HG02973 (cell line): ENCODE measurements at regions not wholly inside any gene's neighbourhood (a gene's known extent, or its start where the extent isn't known, plus 50 kb on each side); places are given as distances from the start of the nearest gene placed in this dataset.

ENCODE experiments used
- ATAC-seq: cut with Tn5 transposase; IDR thresholded peaks from one replicate; pipeline ENCODE4 v1.9.1; 2021; ENCODE audit warnings: moderate library complexity; ENCODE audit not compliant: unreplicated experiment

DNA sequence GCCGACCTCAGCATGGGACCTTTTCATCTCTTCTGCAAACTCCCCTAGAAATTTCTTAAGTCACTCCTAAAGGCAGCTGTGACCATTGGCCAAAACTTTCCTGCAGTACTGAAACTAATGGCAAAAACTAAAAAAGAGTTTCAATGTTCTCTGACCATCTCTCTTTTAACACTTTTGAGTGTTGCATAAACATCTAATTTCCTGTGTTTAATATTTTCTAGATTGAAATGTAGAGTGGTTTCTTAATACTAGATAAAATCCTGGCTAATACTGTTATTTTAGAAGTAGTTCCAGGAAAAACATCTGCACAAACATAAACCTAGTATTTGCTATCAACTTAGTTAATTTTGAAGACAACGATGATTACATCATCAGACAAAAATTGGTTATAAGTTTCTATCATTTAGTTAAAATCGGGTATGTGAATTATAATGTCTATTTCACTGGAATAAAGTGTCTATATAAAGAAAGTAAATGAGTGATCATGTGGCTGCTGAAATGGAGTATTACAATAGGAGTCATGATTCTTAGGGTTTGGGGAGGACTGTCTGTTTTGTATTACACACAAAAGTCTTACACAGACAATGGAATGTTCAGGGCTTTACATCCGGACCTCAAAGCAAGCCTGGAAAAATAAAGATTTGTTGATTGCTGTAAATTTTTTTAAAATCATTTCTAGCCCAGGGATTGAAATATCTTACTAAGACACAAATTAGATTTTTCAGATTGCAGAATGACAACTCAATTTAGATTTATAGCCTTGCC is 1323.4 kb downstream of the C4orf33 start:
- no peak for ATAC-seq

GRCh38 chr4:130422261-130422660 is 1326.3 kb downstream of the C4orf33 start:
- ATAC-seq, result no peak

DNA sequence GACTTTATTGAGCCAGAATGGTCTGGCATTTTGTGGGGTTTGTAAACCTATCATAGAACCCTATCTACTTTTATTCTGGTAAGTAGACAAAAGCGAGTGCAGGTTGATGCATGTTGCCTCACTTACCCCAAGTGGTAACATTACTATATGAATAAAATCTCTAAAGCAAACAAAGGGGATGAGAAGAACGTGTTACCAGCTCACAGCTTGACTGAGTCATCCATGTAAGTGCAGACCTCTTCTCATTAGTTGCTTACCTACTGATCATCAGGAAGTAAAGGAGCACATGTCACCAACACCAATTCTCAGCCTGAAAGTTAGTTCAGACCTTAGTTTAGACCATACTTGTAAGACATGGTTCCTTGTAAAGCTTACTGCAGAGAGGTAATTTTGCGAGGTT is 1328.3 kb downstream of the C4orf33 start:
- ATAC-seq, result no peak

DNA sequence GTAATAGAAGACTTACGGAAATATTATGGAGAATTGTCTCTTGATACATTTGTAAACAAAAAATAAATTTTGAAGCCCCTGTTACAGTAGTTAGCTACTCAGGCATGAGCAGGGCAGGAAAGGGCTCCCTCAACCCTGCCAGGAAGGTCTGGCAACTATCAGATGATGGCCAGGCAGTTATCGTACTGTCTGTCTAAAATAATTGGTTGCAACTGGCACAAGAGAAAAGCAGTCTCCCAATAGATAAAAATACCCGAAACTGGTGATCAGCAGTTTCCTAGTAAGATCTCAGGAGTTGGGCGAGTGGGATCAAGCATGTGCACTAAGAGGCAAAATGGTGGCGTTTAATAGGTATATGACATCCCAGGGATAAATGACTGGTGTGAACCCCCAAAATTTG is 1336.3 kb downstream of the C4orf33 start:
- no peak for ATAC-seq

DNA sequence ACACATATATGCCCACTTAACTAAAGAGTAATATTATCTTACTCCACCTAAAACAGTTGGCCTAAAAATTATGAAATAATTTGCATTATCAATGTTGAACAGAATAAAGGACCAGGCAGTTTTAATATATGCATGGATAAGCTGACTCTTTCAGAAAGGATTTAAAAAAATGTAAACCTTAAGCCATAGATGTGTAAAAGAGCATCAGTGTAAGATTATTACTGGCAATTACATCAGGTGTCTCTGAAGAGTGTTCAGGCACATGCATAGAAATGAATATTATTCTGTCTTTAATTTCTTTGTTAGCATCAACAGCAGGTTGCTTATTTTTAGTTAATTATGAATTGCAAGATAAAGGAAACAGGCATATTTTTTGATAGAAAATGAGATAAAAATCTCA is 1353.8 kb downstream of the C4orf33 start:
- no peak for ATAC-seq

DNA sequence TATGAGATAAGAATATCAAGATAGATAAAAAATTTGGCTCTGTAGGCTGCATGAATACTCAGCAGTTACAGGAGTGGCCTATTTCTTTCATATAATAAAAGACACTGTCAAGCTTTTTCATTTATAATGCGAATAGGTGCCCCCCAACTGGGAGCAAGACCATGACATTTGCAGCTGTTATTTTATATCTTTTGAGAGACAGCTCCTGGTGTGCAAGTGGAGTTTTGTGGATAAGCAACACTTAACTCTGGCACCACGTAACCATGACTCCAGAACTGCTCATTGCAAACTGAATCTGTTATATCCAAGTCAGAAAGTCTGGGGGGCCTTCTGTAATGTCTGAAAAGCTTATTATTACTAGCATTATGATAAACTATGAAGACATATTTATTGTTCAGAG is 1372.4 kb downstream of the C4orf33 start:
- no peak for ATAC-seq

- no peak for ATAC-seq
These were observed 1382.5 kb downstream of the C4orf33 start for GRCh38 chr4:130478406-130478805.

DNA sequence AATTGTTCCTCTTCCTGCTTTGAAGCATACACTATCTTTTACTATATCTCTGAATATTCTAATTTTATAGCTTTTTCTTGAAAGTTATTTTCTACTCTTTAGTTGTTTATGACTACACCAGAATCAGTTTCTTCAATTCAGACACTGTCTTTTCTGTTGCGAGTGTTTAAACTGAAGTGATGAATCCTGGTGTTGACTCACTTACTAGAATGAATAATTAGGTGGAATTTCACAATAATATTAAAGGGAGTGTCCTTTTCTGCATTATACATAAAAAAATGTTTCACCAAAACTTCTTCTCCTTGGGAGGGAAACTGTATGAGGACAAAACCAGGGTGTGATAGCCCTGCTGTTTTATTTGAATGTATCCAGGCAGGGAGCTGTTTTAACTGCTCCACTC is 1383.1 kb downstream of the C4orf33 start:
- no peak for ATAC-seq

GRCh38 chr4:130479674-130480073 is 1383.7 kb downstream of the C4orf33 start:
- no peak for ATAC-seq

GRCh38 chr4:130484826-130485225 is 1388.9 kb downstream of the C4orf33 start:
- ATAC-seq, result no peak

GRCh38 chr4:130485371-130485770 is 1389.4 kb downstream of the C4orf33 start:
- ATAC-seq, result no peak

- ATAC-seq, result no peak
These were observed 1390.2 kb downstream of the C4orf33 start for GRCh38 chr4:130486186-130486585.

DNA sequence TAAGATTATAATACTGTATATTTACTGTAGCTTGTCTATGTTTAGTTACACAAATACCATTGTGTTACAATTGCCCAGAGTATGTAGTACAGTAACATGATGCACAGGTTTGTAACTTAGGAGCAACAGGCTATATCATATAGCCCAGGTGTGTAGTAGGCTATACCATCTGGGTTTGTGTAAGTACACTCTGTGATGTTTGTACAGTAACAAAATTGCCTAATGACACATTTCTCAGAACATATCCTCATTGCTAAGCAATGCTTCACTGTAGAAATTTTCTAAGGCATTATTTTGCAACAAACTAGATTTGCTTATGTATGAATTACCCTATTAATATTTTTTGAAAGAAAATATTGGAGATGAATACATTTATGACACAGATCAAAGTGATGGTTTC is 1390.9 kb downstream of the C4orf33 start:
- no peak for ATAC-seq

GRCh38 chr4:130510661-130511060 is 1414.7 kb downstream of the C4orf33 start:
- no peak for ATAC-seq

DNA sequence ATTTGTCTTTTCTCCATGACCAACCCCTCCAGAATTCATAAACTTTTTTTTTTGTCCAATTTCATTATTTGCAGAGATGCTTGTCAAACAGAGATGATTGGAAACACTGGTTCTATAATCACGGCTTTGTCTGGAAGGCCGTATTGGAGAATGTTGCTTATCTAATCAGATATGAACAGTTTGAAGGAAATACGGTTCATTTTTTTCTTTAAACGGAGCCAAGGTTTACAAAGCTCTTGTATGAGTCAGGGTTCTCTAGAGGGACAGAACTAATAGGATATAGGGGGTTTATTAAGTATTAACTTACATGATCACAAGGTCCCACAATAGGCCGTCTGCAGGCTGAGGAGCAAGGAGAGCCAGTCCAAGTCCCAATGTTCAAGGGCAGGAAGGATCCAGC is 1415.8 kb downstream of the C4orf33 start:
- ATAC-seq, result no peak

DNA sequence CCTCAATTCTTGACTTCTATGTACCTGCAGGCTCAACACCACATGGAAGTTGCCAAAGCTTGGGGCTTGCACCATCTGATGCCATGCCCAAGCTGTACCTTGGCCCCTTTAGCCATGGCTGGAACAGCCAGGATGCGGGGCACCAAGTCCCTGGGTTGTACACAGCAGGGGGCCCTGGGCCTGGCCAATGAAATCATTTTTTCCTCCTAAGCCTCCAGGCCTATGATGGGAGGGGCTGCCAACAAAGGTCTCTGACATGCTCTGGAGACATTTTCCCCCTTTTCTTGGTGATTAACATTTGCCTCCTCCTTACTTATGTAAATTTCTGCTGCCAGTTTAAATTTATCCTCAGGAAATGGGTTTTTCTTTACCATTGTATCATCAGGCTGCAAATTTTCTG is 1428.1 kb downstream of the C4orf33 start:
- no peak for ATAC-seq

GRCh38 chr4:130530505-130530904 is 1434.6 kb downstream of the C4orf33 start:
- no peak for ATAC-seq

DNA sequence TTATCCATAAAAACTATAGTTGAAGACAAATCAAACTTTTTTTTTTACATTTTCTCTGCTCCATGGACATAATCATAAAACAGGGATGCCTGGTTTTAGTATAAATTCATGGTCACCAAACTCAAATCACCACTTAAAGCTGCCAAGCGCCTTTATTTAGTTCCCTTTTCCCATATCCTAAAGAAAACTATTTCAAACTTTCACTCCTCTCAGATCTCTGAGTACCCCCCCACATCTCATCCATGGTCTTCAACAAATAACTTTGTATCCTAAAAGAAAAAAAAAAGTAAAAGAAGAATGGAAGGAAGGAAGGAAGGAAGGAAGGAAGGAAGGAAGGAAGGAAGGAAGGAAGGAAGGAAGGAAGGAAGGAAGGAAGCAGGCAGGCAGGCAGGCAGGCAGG is 1438.7 kb downstream of the C4orf33 start:
- no peak for ATAC-seq

- ATAC-seq, result no peak
These were observed 1447.0 kb downstream of the C4orf33 start for GRCh38 chr4:130542953-130543352.

- no peak for ATAC-seq
These were observed 1449.2 kb downstream of the C4orf33 start for GRCh38 chr4:130545171-130545570.

- no peak for ATAC-seq
These were observed 1449.6 kb downstream of the C4orf33 start for GRCh38 chr4:130545596-130545995.

- ATAC-seq, result no peak
These were observed 1463.3 kb downstream of the C4orf33 start for GRCh38 chr4:130559268-130559667.

- ATAC-seq, result no peak
These were observed 1467.4 kb downstream of the C4orf33 start for GRCh38 chr4:130563185-130563888.
